Liver (tissue), 3 donors: ENCODE measurements at regions not wholly inside any gene's neighbourhood (a gene's known extent, or its start where the extent isn't known, plus 50 kb on each side); places are given as distances from the start of the nearest gene placed in this dataset.

Experiments used
- FOXA1 ChIP-seq: IDR thresholded peaks from 2 replicates; pipeline ENCODE4 v1.6.1; 2016; ENCODE audit warnings: antibody characterized with exemption
- GABPA ChIP-seq, 2 donors: IDR thresholded peaks in 1 of 2; conservative IDR thresholded peaks in 1 of 2; 2 replicates each; pipeline ENCODE4 v1.6.1; 2016; ENCODE audit warnings: antibody characterized with exemption in 2 of 2, mild to moderate bottlenecking in 1 of 2, moderate library complexity in 1 of 2
- JUND ChIP-seq, 2 donors: IDR thresholded peaks; 2 replicates each; pipeline ENCODE4 v1.6.1; 2016; ENCODE audit warnings: antibody characterized with exemption in 2 of 2
- RAD21 ChIP-seq, 2 donors: IDR thresholded peaks; 2 replicates each; pipeline ENCODE4 v1.6.1; 2016; ENCODE audit warnings: antibody characterized with exemption in 2 of 2, mild to moderate bottlenecking in 2 of 2
- RXRA ChIP-seq, 2 donors: IDR thresholded peaks; 2 replicates each; pipeline ENCODE4 v1.6.1; 2017 to 2018; ENCODE audit warnings: antibody characterized with exemption in 2 of 2, mild to moderate bottlenecking in 1 of 2
- SP1 ChIP-seq: IDR thresholded peaks from 2 replicates; pipeline ENCODE4 v1.6.1; 2018; ENCODE audit warnings: antibody characterized with exemption, mild to moderate bottlenecking
- TAF1 ChIP-seq: conservative IDR thresholded peaks from 2 replicates; pipeline ENCODE4 v1.6.1; 2016; ENCODE audit warnings: antibody characterized with exemption, mild to moderate bottlenecking
- YY1 ChIP-seq: IDR thresholded peaks from 2 replicates; pipeline ENCODE4 v1.6.1; 2016; ENCODE audit warnings: antibody characterized with exemption, mild to moderate bottlenecking
- TF ChIP-seq, protein P1 (sequence below): fragments of 150-350 bp; IDR thresholded peaks from 2 replicates; pipeline ENCODE4 v1.5.1; 2017; ENCODE audit warnings: improper control_type of control experiment, low read depth, low read length; ENCODE audit not compliant: missing input control
- TF ChIP-seq, protein P2 (sequence below): IDR thresholded peaks from 2 replicates; pipeline ENCODE4 v1.6.1; 2016; ENCODE audit warnings: antibody characterized with exemption, mild to moderate bottlenecking
- TF ChIP-seq, protein P3 (sequence below): IDR thresholded peaks from 2 replicates; pipeline ENCODE4 v1.6.1; 2016; ENCODE audit warnings: antibody characterized with exemption
- donor health status: healthy.
- donor health status: healthy.

- TF ChIP-seq GABPA (IDR thresholded peaks at IDR 0.05 in 1 of 2, conservative IDR thresholded peaks at IDR 0.05 in 1 of 2), result no peak
- no peak for TF ChIP-seq JUND (IDR thresholded peaks at IDR 0.05)
- TF ChIP-seq, protein P1, sequence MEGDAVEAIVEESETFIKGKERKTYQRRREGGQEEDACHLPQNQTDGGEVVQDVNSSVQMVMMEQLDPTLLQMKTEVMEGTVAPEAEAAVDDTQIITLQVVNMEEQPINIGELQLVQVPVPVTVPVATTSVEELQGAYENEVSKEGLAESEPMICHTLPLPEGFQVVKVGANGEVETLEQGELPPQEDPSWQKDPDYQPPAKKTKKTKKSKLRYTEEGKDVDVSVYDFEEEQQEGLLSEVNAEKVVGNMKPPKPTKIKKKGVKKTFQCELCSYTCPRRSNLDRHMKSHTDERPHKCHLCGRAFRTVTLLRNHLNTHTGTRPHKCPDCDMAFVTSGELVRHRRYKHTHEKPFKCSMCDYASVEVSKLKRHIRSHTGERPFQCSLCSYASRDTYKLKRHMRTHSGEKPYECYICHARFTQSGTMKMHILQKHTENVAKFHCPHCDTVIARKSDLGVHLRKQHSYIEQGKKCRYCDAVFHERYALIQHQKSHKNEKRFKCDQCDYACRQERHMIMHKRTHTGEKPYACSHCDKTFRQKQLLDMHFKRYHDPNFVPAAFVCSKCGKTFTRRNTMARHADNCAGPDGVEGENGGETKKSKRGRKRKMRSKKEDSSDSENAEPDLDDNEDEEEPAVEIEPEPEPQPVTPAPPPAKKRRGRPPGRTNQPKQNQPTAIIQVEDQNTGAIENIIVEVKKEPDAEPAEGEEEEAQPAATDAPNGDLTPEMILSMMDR, result no peak
- TF ChIP-seq, protein P2, sequence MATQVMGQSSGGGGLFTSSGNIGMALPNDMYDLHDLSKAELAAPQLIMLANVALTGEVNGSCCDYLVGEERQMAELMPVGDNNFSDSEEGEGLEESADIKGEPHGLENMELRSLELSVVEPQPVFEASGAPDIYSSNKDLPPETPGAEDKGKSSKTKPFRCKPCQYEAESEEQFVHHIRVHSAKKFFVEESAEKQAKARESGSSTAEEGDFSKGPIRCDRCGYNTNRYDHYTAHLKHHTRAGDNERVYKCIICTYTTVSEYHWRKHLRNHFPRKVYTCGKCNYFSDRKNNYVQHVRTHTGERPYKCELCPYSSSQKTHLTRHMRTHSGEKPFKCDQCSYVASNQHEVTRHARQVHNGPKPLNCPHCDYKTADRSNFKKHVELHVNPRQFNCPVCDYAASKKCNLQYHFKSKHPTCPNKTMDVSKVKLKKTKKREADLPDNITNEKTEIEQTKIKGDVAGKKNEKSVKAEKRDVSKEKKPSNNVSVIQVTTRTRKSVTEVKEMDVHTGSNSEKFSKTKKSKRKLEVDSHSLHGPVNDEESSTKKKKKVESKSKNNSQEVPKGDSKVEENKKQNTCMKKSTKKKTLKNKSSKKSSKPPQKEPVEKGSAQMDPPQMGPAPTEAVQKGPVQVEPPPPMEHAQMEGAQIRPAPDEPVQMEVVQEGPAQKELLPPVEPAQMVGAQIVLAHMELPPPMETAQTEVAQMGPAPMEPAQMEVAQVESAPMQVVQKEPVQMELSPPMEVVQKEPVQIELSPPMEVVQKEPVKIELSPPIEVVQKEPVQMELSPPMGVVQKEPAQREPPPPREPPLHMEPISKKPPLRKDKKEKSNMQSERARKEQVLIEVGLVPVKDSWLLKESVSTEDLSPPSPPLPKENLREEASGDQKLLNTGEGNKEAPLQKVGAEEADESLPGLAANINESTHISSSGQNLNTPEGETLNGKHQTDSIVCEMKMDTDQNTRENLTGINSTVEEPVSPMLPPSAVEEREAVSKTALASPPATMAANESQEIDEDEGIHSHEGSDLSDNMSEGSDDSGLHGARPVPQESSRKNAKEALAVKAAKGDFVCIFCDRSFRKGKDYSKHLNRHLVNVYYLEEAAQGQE, result no peak
- no peak for TF ChIP-seq SP1
- TF ChIP-seq YY1, result no peak
- TF ChIP-seq RAD21 (IDR thresholded peaks at IDR 0.05), result no peak
- no peak for TF ChIP-seq TAF1
- TF ChIP-seq RXRA (IDR thresholded peaks at IDR 0.05), result no peak
- TF ChIP-seq, protein P3, sequence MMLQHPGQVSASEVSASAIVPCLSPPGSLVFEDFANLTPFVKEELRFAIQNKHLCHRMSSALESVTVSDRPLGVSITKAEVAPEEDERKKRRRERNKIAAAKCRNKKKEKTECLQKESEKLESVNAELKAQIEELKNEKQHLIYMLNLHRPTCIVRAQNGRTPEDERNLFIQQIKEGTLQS, result no peak
- no peak for TF ChIP-seq FOXA1
Observed at GRCh38 chr5:23591250-23591649, 83.8 kb downstream of the PRDM9 start.
